ENCODE measurements at regions not wholly inside any gene's neighbourhood (a gene's known extent, or its start where the extent isn't known, plus 50 kb on each side); places are given as distances from the start of the nearest gene placed in this dataset.

- no peaks in the 10 kb centered on the region for H3K4me1 Mint-ChIP-seq (ENCODE audit: low read depth)
Observed at GRCh38 chr16:26951950-26952349, 114.8 kb upstream of the C16orf82 start.

GRCh38 chr16:26952411-26952810, 114.3 kb upstream of the C16orf82 start:
- ATAC-seq = no peak
- no peaks in the 10 kb centered on the region for H3K4me1 Mint-ChIP-seq (ENCODE audit: low read depth)

More at GRCh38 chr16:26951950-26952349, 114.8 kb upstream of the C16orf82 start:
- no peak overlapping the region for H3K4me3 Mint-ChIP-seq
- no peaks in the 10 kb centered on the region for H3K36me3 Mint-ChIP-seq (ENCODE audit: insufficient read depth)
- H3K27me3 Mint-ChIP-seq (ENCODE audit: low read depth) = peaks cover 14% of the 10 kb centered on the region
- DNase-seq (no peak), ATAC-seq (no peak)
- H3K9me3 Mint-ChIP-seq = no peaks in the 10 kb centered on the region

DNA sequence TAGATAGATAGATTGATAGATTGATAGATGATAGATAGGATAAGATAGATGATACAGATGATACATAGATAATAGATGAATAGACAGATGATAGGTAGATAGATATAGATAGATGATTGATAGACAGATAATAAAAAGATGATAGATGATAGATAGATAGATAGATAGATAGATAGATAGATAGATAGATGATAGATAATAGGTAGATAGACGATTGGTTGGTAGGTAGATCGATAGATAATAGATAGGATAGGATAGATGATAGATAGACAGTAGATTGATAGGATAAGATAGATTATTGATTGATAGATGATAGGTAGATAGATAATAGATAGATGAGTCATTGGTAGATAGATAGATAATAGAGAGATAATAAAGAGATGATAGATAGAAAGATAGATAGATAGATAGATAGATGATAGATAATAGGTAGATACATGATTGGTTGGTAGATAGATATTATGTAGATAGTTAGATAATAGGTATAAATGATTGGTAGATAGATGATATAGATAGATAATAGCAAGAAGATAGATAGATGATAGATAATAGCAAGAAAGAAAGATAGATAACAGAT, 109.4 kb upstream of the C16orf82 start:
- Mint-ChIP-seq H3K4me1 (ENCODE audit: low read depth) (no peaks in the 10 kb centered on the region), H3K4me3 (no peak overlapping the region), H3K9me3 (no peaks in the 10 kb centered on the region), H3K36me3 (ENCODE audit: insufficient read depth) (no peaks in the 10 kb centered on the region), H3K27me3 (ENCODE audit: low read depth) (peaks cover 13% of the 10 kb centered on the region)
- no peak for DNase-seq
- ATAC-seq = no peak

More at GRCh38 chr16:26952411-26952810, 114.3 kb upstream of the C16orf82 start:
- Mint-ChIP-seq H3K27me3 (ENCODE audit: low read depth) (peaks cover 15% of the 10 kb centered on the region), H3K4me3 (no peak overlapping the region), H3K36me3 (ENCODE audit: insufficient read depth) (no peaks in the 10 kb centered on the region), H3K9me3 (no peaks in the 10 kb centered on the region)
- no peak for DNase-seq

- H3K27me3 Mint-ChIP-seq (ENCODE audit: low read depth) = peaks cover 14% of the 10 kb centered on the region
- ATAC-seq (no peak), DNase-seq (no peak)
- H3K9me3 Mint-ChIP-seq = no peaks in the 10 kb centered on the region
- no peak overlapping the region for H3K4me3 Mint-ChIP-seq
- no peaks in the 10 kb centered on the region for H3K4me1 Mint-ChIP-seq (ENCODE audit: low read depth)
- H3K36me3 Mint-ChIP-seq (ENCODE audit: insufficient read depth) = no peaks in the 10 kb centered on the region
Observed at GRCh38 chr16:26959416-26960009, 107.2 kb upstream of the C16orf82 start.

- DNase-seq (no peak), ATAC-seq (no peak)
- Mint-ChIP-seq H3K4me1 (ENCODE audit: low read depth) (no peaks in the 10 kb centered on the region), H3K27me3 (ENCODE audit: low read depth) (peaks cover 10% of the 10 kb centered on the region), H3K36me3 (ENCODE audit: insufficient read depth) (no peaks in the 10 kb centered on the region), H3K9me3 (no peaks in the 10 kb centered on the region), H3K4me3 (no peak overlapping the region)
Observed at GRCh38 chr16:26961459-26961858, 105.3 kb upstream of the C16orf82 start.

DNA sequence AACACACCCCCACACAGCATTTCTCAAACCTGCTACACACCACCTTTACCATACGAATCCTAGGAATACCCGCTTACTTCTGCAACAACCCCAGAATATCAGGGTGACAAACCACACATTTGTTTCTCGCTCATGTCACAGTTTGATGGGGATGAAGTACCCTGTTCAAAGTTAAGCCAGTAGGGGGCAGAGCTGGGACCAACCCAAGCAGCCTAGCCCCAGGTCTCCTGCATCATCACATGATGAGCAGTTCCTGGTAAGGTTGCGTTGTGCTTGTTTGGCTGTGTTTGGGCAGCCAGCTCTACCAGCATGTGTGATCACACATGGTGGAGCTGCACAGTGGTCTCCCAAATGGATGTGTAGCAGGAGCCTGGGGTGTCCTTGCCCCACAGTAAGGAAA, 103.6 kb upstream of the C16orf82 start:
- peaks cover 6% of the 10 kb centered on the region for H3K27me3 Mint-ChIP-seq (ENCODE audit: low read depth)
- H3K4me3 Mint-ChIP-seq = no peak overlapping the region
- no peaks in the 10 kb centered on the region for H3K9me3 Mint-ChIP-seq
- DNase-seq = no peak
- no peaks in the 10 kb centered on the region for H3K36me3 Mint-ChIP-seq (ENCODE audit: insufficient read depth)
- ATAC-seq = peak in 1 of 2 donors; percentile 35
- H3K4me1 Mint-ChIP-seq (ENCODE audit: low read depth) = no peaks in the 10 kb centered on the region

- no peaks in the 10 kb centered on the region for H3K36me3 Mint-ChIP-seq (ENCODE audit: insufficient read depth)
- H3K4me3 Mint-ChIP-seq = no peak overlapping the region
- H3K9me3 Mint-ChIP-seq = no peaks in the 10 kb centered on the region
- no peak for DNase-seq
- H3K27me3 Mint-ChIP-seq (ENCODE audit: low read depth) = no peaks in the 10 kb centered on the region
- ATAC-seq = no peak
- H3K4me1 Mint-ChIP-seq (ENCODE audit: low read depth) = no peaks in the 10 kb centered on the region
Observed at GRCh38 chr16:26969589-26970231, 97.0 kb upstream of the C16orf82 start.

DNA sequence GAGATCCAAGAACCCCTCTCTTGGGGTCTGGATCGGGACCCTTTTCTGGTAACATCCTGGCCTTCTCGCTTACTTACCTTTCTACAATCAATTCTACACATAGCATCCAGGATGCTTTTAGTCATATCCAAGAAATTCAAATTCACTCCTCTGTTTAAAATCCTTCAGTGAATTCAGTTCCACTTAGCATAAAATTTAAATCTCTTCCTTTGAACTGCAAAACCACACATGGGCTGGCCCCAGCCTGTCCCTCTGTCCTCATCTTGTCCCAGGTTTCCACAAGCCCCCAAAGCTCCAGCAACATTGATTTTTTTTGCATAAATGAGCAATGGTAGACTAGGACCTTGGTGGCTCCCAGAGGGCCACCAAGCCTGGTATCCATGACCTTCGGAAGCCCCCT, 96.4 kb upstream of the C16orf82 start:
- Mint-ChIP-seq H3K4me1 (ENCODE audit: low read depth) (no peaks in the 10 kb centered on the region), H3K27me3 (ENCODE audit: low read depth) (peaks cover 2% of the 10 kb centered on the region), H3K9me3 (no peaks in the 10 kb centered on the region), H3K4me3 (no peak overlapping the region), H3K36me3 (ENCODE audit: insufficient read depth) (no peaks in the 10 kb centered on the region)
- DNase-seq (no peak), ATAC-seq (no peak)

GRCh38 chr16:26976873-26977272, 89.9 kb upstream of the C16orf82 start:
- no peak overlapping the region for H3K4me3 Mint-ChIP-seq
- no peaks in the 10 kb centered on the region for H3K9me3 Mint-ChIP-seq
- no peak for DNase-seq
- no peaks in the 10 kb centered on the region for H3K36me3 Mint-ChIP-seq (ENCODE audit: insufficient read depth)
- no peak for ATAC-seq
- peaks cover 6% of the 10 kb centered on the region for H3K27me3 Mint-ChIP-seq (ENCODE audit: low read depth)
- no peaks in the 10 kb centered on the region for H3K4me1 Mint-ChIP-seq (ENCODE audit: low read depth)

GRCh38 chr16:26981266-26981938, 85.3 kb upstream of the C16orf82 start:
- H3K4me3 Mint-ChIP-seq = no peak overlapping the region

DNA sequence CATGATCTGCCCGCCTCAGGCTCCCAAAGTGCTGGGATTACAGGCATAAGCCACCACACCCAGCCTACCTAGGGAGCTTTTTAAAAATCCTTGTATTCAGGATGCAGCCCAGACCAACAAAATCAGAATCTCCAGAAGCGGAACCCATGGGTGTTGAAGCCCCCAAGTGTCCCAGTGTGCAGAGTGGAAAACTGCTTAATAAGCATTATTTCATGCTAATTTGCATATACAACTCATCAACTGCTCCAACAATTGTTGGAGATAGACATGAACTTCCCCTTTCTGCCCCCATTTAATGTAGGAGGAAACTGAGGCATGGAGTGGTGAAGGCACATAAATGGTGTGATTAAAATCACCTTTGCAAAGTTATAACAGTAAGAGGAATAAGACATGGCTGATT, 84.3 kb upstream of the C16orf82 start:
- DNase-seq = no peak
- no peak overlapping the region for H3K4me3 Mint-ChIP-seq
- H3K4me1 Mint-ChIP-seq (ENCODE audit: low read depth) = no peaks in the 10 kb centered on the region
- ATAC-seq = no peak
- peaks cover 20% of the 10 kb centered on the region for H3K27me3 Mint-ChIP-seq (ENCODE audit: low read depth)
- no peaks in the 10 kb centered on the region for H3K36me3 Mint-ChIP-seq (ENCODE audit: insufficient read depth)
- no peaks in the 10 kb centered on the region for H3K9me3 Mint-ChIP-seq

More at GRCh38 chr16:26981266-26981938, 85.3 kb upstream of the C16orf82 start:
- ATAC-seq = no peak
- no peak for DNase-seq
- H3K4me1 Mint-ChIP-seq (ENCODE audit: low read depth) = no peaks in the 10 kb centered on the region
- H3K27me3 Mint-ChIP-seq (ENCODE audit: low read depth) = peaks cover 18% of the 10 kb centered on the region
- no peaks in the 10 kb centered on the region for H3K9me3 Mint-ChIP-seq
- no peaks in the 10 kb centered on the region for H3K36me3 Mint-ChIP-seq (ENCODE audit: insufficient read depth)

- no peaks in the 10 kb centered on the region for H3K9me3 Mint-ChIP-seq
- ATAC-seq = no peak
- no peaks in the 10 kb centered on the region for H3K36me3 Mint-ChIP-seq (ENCODE audit: insufficient read depth)
- H3K27me3 Mint-ChIP-seq (ENCODE audit: low read depth) = peaks cover 23% of the 10 kb centered on the region
- no peak overlapping the region for H3K4me3 Mint-ChIP-seq
- H3K4me1 Mint-ChIP-seq (ENCODE audit: low read depth) = no peaks in the 10 kb centered on the region
- DNase-seq = no peak
Observed at GRCh38 chr16:26983426-26983825, 83.3 kb upstream of the C16orf82 start.

DNA sequence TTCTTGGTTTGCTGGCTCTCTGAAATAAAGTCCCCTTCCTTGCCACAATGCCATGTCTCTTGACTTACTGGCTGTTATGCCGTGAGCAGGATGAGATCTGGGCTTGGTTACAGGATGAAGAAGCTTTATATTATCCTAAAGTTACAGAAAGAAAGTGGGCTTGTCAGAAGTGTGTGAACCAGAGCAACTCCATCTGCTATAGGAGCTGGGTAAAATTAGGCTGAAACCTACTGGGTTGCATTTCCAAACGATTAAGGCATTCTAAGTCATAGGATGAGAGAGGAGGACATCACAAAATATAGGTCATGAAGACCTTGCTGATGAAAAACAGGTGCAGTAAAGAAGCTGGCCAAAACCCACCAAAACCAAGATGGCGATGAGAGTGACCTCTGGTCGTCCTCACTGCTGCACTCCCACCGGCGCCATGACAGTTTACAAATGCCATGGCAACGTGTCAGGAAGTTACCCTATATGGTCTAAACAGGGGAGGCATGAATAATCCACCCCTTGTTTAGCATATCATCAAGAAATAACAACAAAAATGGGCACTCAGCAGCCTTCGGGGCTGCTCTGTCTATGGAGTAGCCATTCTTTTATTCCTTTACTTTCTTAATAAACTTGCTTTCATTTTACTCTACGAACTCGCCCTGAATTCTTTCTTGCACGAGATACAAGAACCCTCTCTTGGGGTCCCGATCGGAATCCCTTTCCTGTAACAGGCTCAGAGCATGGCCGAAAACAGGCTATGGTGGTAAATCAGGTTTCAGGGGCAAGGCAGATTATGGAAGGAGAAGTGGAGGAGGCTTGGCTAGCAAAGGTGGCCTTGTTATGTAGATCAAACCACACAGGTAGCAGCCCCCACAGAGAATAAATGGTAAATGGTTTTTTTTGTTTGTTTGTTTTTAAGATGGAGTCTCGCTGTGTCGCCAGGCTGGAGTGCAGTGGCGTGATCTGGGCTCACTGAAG, 81.3 kb upstream of the C16orf82 start:
- Mint-ChIP-seq H3K4me3 (no peak overlapping the region), H3K27me3 (ENCODE audit: low read depth) (peaks cover 19% of the 10 kb centered on the region), H3K36me3 (ENCODE audit: insufficient read depth) (no peaks in the 10 kb centered on the region), H3K9me3 (no peaks in the 10 kb centered on the region), H3K4me1 (ENCODE audit: low read depth) (no peaks in the 10 kb centered on the region)
- DNase-seq (no peak), ATAC-seq (no peak)

- Mint-ChIP-seq H3K9me3 (no peaks in the 10 kb centered on the region), H3K36me3 (ENCODE audit: insufficient read depth) (no peaks in the 10 kb centered on the region), H3K4me3 (no peak overlapping the region), H3K27me3 (ENCODE audit: low read depth) (peaks cover 23% of the 10 kb centered on the region), H3K4me1 (ENCODE audit: low read depth) (no peaks in the 10 kb centered on the region)
- no peak for DNase-seq
- ATAC-seq = no peak
Observed at GRCh38 chr16:26987597-26988010, 79.1 kb upstream of the C16orf82 start.
